Left cardiac atrium (tissue), 4 donors: ENCODE measurements at regions not wholly inside any gene's neighbourhood (a gene's known extent, or its start where the extent isn't known, plus 50 kb on each side); places are given as distances from the start of the nearest gene placed in this dataset.
"Not testable (repeated sequence)": the region's sequence is repeated elsewhere in the genome, so short reads cannot be mapped to it uniquely, and the experiment has no call there.

ENCODE experiments used
- ATAC-seq, 2 donors: fragments of 200-7000 bp; cut with Tn5 transposase; one replicate each; pipeline ENCODE4 v1.9.1; 2020; ENCODE audit warnings: mild to moderate bottlenecking in 2 of 2, moderate library complexity in 2 of 2
- DNase-seq: peaks from one replicate; pipeline ENCODE4 v3.0.0-alpha.2; 2020
- intact Hi-C, 2 donors: fragments of 100-400 bp; cut with DNase I; formaldehyde crosslinking; loops; one replicate each; pipeline versions ENCODE4 v1.14.1 to v1.15.1; 2022 to 2023
- donor health status: DM: no; HTN: yes; CAD: no.
- donor health status: DM: no; HTN: yes; CAD: no; lungs with severe emphysema.
- donor health status: DM: yes; HTN: yes; CAD: no.
- donor health status: Dilated cardiomyopathy.

DNA sequence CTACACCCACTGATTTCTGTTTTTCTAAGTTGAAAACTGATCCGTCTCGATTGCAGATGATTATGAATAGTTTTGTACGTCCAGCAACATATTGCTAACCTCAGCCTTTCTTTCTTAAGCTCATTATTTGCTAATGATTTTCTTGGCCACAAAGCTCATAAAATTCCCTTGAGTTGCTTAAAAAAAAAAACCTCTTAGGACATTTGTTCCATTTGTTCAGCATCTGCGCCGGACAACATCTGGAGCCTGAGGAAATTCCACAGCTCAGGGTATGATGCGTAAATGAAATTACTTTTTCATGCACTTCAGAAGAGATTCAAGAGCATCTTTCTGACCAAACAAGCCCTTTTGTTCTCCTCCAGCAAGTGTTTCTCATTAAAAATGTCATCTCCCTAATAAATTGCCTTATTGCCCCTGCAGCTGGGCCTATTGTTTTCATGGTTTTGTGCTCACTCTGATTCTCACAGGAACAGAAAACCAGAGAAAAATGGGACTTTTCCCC lies 249.1 kb upstream of the MCTP2 start:
- ATAC-seq = peak; percentile 55 to 80
- intact Hi-C loops = no loop called here
- DNase-seq = peak; percentile 36

DNA sequence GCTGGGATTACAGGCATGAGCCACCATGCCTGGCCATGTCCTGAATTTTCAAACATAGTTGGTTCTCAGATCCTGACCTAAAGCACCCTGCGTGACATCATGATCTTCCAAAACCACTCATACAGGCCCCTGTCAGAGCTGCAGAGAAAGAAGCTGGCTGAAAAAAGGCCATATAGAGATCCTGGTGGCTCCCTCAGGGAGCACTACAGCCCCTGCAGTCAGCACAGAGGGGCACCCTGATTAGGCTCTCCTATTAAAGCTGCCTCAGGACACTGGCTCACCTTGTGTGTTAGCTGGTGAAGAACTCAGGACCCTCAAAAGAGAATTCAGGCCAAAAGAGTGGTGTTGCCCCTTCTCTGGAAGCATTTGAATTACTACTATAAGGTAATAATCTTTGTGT lies 249.7 kb upstream of the MCTP2 start:
- intact Hi-C loops = no loop called here
- peak in 1 of 2 donors; percentile 15 for ATAC-seq

DNA sequence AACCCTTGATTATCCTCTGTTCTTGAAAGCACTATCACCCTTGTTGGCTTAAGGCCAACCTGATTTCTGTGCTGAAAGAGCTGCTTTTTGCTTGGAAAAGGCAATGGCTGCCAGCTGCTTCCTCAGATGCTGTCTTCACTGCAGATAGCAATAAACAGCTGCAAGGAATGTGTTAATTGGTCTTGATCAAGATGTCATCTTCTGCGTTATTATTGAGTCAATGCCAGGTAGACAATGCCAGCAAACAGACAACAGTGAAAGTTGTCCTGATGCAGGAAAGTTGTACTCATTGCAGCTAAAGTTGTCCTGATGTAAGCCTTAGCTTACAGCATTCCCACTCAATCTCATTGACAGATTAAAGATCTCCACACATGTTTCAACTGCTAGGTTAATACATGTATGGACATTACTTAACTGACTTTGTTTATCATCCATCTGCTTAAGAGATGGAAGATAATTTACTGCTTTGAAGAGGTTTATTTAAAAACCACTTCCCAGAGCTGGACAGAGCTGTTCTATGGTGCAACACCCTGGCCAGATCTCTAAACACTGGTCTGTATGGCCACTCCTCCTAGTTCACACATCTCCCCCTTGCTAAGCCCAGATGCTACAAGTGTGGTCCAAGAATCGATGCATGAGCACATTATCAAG lies 251.0 kb upstream of the MCTP2 start:
- intact Hi-C loops = no loop called here
- DNase-seq (no peak), ATAC-seq (peak; percentile 50 to 59)

More for the DNA sequence above, 249.7 kb upstream of the MCTP2 start:
- no peak for DNase-seq

DNA sequence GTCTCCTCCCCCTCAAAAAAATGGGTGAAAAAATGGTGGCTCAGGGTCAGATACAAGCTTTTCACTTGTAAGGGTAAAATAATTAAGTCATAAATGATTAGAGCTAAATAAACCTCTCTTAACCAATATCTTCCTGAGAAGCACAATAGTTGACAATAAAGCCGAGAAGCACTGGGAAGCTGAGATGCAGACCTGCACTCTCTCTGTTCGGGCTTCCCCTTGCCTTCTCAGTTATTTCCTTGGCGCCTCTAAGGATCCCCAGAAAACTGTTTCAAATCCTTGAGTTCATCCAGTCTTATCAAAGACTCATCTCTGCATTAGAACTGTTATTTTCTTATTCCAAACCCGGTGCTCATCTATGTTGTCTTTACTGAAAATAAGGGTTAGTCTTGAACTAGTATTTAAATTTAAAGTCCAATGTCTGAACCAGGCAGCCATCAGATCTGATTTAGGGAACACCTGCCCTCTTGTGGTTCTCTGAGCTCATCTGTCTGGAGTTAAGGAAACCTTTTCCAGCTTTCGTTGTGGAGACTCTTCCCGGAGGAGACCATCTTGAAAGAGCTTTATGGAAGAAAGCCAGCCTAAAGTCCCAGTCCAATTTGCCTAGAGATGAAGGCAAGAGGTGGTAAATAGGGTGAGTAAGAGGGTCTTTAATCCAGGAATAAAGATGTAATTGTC lies 256.4 kb upstream of the MCTP2 start:
- no peak for DNase-seq
- intact Hi-C loops = loop anchor here in 1 of 2 donors (5.0 kb wide), 1 partner anchor 943 kb away; no protein-coding TSS in a partner anchor
- peak in 1 of 2 donors; percentile 49 for ATAC-seq

DNA sequence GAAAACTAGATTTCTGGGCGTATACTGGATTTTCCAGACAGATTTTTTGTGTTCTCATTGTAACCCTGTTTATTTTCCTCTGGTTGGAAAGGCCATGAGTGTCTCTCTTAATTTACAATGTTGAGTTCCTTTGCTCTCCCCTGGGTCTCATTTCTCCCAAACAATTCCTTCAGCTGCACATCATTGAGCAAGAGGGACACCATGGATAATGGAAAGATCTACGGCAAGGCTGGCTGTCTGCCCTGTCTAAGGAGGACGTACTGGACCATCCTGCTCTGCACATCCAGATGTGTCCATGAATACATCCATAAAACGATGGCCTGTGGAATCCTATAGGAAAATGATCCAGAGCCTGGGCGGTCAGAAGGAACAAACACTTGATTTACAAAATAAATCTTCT lies 258.1 kb upstream of the MCTP2 start:
- ATAC-seq = no peak
- no peak for DNase-seq
- intact Hi-C loops = no loop called here

DNA sequence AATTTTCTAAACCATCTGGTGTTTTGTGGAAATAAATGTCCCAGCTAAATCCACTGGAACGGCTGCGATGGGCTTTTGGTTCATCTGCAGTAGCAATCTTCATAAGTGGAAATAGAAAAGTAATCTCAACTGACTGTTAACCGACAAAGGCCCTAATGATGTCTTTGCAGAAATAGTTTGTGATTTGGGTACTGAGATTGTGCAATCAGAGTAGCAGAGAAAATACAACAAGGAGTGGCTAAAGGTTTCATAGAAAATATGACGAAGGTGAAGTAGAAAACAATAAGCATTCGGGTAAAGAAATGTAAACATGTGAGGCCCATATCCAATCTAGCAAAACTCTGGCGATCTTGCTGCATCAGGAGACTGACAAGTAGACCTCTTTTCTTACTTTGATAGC lies 262.6 kb upstream of the MCTP2 start:
- intact Hi-C loops = no loop called here
- DNase-seq = no peak
- no peak for ATAC-seq

DNA sequence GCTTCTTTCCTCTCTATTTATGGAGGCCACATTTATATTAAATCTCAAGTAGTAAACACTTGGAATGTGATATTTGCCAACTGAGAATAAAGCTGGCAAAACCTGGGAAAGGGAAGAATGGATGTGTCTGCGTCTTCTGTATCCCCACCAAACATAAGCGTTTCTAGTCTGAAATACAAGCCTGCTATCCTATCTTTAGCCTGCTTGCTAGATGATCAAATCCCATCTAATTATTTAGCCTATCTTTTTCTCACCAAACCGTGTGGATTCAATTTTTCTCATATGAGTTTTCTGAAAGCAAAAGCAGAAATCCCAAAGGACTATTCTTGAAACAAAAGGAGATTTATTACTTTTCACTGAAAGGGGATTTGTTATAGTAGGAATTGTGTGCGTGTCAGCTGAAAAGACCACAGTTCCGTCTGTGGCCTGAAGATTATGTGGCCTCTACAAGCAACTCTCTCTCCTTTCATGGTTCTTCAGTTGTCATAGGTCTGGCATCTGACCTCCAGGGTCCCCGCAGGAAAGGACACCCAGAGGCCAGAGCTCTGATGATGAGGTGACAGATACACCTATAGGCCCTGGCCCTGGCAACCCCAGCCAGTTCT lies 266.0 kb upstream of the MCTP2 start:
- ATAC-seq = no peak
- DNase-seq = no peak
- intact Hi-C loops = no loop called here

DNA sequence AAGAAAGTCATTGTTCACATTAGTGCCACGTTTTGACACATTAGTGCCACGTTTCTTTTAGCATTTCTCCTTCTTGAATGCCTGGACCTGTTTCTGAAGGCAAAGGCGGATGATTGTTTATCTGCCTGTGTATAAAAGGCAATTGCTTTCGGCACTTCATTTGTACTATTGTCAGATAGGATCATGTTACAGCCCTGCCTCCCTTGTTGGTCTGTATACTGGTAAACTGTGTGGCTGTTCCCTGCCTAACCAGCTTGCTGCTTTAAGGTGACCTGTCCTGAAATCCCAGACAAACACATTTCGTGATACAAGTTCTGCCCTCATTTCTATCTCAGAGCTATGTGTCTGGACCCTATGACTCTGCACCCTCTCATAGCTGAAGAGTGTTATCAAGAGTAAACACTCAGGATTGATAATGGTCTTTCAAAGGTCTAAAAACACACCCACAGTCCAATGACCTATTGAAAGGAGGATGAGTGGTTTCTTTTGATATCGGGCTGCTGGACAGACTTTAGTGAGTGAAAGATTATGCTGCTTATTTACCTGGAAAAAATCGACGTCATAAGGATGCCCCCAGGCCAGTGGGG lies 276.3 kb upstream of the MCTP2 start:
- no peak for ATAC-seq

DNA sequence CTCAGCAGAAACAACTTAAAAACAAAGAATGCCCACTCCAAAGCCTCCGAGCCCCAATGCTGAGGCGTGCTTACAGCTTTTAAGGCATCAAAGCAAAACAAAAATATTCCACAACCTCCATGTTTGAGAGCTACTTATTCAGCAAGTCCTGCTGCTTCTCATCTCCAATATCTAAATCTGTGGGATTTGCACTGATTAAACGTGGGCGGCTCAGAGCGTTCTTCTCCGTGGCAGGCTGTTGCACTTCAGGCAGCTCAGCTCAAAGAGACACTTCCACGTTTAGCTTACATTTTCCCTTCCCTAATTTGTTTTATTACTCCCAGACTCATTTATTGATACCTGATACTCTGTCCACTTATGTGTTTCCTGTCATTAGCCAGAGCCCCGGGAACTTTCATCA lies 282.6 kb upstream of the MCTP2 start:
- intact Hi-C loops = no loop called here
- ATAC-seq (no peak), DNase-seq (no peak)

More for the DNA sequence above, 276.3 kb upstream of the MCTP2 start:
- intact Hi-C loops = no loop called here
- no peak for DNase-seq

DNA sequence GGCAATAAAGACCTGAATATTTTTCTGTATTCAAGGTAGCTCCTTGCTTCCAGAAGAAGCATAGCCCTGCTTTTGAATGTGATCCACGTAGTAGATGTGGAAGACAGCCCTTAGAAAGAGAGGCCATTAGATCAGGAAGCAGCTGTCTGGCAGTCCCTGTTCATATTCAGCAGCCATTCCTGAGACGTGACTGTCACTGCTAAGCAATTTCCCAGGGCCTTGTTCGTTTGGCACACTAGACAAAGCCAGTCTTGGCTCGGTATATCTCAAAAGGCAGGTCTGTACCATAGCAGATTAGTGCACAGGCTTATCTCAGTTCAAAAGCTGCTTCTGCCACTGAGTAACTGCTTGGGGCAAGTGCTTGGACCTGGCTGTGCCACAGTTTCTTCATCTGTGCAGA lies 287.8 kb upstream of the MCTP2 start:
- intact Hi-C loops = no loop called here
- peak in 1 of 2 donors; percentile 25 for ATAC-seq
- DNase-seq = no peak

DNA sequence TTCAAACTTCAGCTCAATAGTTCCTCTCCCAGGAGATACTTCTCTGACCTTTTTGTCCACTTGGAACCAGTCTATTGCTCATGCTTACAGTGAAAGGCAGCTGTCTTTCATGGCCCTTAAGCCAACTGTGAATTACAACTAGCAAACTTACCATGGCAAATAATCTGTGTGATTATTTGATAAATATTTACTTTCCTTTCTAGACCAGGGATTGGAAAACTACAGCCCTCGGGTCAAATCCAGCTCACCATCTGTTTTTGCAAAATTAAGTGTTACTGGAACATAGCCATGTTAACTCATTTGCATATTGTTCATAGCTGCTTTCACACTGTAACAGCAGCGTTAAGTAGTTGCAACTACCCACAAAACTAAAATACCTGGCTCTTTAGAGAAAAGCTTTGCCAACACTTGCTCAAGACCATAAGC lies 289.1 kb upstream of the MCTP2 start:
- DNase-seq (no peak), ATAC-seq (peak in 1 of 2 donors; percentile 40)
- intact Hi-C loops = no loop called here

DNA sequence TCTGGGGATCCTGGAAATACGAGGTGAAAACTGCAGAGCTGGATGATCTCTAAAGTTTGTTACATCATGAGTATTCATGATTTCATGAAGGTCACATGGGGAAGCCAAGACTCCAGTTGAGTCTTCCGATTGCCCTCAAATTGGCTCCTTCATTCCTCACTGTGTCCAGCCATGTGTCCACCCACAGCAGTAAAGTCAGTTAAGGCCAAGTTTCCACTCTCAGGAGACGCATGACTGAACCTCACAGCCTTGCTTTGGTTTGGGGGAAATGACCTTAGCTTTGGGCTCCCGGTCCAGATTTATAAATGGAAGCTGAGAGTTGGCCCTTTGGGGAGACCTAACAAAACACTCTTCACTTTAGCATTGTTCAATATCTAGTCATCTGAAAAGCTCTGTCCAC lies 289.7 kb upstream of the MCTP2 start:
- ATAC-seq (peak; percentile 57 to 67), DNase-seq (no peak)
- intact Hi-C loops = no loop called here

DNA sequence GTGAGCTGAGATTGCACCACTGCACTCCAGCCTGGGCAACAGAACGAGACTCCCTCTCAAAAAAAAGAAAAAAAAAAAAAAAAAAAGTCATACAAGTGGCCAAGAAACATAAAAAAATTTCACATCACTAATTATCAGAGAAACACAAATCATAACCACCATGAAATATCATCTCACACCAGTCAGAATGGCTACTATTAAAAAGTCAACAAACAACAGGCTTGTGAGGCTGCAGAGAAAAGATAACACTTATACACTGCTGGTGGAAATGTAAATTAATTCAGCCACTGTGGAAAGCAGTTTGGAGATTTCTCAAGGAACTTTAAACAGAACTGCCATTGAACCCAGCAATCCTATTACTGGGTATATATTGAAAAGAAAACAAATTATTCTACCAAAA lies 291.1 kb upstream of the MCTP2 start:
- intact Hi-C loops = no loop called here
- ATAC-seq (no peak), DNase-seq (no peak)

DNA sequence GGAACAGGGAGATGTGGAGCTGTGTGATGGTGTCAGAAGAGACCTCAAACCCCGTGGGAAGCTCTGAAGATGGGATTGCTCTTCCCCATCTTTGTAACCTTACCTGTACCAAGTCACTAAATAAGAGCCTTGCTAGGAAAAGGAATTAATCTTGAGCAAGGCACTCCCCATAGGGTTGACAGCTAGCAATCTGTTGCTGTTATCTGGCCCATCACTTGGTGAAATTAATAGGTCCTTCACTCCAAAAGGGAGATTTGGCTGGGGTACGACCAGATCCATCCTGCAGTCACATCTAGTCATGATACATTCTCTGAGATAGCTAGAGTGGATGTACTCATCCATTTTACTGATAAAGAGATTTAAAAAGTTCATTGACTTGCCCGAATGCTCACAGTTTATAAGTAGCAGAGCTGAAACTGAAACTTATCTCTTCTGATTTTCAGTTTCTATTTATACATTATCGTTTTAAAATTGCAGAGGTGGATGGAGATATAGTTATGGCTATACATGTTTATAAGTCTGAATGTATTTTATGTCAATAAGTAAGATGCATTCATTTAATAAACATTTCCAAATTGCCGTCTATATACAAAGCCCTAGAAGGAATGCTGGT lies 299.1 kb upstream of the MCTP2 start:
- ATAC-seq (no peak), DNase-seq (no peak)
- intact Hi-C loops = no loop called here

DNA sequence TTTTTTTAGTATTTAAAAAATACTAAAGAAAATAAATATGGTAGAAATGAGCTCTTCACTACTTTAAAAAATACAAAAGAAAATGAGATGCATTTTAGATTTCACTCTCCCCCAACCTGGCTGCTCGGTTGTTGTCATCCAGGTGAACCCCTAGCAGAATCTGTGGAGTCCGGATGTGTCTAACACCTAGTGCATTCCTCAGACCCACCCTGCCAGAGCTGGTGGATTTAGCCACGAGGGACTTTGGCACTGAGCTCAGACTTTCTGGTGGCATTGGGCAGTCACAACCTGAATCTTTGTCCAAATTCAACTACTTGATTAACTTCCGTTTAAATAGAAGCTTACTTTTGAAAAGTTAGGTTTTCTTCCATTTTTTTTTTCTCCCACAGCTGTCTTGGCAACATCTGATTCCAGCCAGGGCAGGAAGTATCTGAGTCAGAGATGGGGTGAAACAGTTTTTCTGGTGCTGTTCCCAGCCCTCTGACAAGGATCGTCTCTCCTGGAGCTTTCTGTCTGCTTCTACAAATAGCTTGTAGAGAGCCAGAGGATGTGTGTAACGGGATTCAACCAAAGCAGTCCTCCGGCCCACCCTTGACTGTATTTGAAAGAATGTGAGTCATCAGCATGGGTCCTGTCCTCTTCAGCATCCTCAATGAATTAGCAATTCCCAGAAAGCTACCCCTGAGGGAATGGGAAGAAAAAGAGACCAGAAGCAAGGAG lies 301.8 kb upstream of the MCTP2 start:
- intact Hi-C loops = no loop called here
- DNase-seq (peak; percentile 53), ATAC-seq (peak; percentile 72 to 99)

DNA sequence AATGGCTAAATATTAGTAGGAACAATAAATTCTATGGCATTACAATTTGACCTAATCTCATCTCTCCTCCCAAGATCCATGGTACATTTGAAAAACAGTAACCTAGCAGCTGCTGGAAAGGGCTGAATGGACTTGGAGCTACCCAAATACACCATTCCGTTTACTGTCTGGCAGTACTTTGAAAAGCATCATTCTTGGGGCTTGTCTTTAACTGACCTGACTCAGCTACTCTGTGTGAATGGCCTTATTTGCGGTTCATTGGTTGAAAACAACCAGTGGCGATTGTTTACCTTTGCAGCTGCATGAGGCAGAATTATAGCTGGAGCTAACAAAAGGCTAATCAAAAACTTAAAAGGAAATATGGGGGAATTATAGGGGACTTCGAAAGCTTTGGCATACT lies 311.2 kb upstream of the MCTP2 start:
- no peak for ATAC-seq
- intact Hi-C loops = no loop called here
- no peak for DNase-seq

DNA sequence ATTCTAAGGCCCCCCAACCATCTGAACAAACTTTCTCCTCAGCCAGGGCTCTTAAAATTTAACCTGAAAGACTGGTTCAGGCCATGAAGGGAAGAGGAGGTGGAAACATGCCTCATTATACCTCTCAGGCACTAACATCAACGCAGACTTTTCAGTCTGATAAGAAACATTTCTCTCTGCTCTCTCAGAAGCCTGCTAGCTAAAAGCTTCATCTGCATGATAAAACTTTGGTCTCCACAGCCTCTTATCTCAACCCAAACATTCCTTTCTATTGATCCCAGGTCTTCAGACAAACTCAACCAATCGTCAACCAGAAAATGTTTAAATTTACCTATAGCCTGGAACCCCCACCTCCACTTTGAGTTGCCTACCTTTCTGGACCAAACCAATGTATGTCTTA lies 312.6 kb upstream of the MCTP2 start:
- DNase-seq, ATAC-seq, intact Hi-C loops: not testable (repeated sequence)

DNA sequence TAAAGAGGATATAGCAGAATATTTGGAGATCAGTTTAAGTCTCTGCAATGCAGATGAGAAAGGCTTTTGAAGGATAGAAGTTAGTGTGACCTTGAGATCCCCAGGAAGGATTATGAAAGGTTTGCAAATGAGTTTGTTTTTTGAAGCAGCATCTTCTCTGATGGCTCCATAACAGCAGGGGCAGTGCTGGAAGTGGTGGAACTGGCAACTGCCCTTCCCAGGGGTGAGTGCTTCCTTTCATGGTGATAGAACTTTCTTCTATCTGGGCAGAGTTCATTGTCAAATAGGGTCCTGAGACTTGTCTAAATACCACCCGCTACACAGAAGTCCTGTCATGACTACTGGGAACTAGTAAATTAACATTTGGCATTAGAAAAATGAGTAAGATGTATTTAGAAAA lies 314.2 kb upstream of the MCTP2 start:
- ATAC-seq (no peak), DNase-seq (no peak)
- intact Hi-C loops = no loop called here

DNA sequence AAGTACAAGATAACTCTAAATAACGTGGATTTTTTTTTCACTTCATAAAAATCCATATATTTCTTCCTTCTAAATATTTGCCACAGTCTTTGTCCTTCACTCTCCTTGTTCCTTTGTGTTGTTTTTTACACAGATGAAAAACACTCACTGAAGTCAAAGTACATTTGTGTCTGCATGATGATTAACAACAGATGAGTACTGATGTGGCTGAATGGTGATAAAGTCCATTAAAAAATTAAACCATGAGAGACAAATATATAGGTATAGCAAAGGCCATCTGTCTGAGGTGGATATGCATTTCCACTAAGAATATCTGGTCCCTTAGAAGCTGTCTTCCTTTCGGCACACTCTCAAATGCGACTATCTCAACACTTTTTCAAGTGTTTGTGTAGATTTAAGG lies 317.5 kb upstream of the MCTP2 start:
- DNase-seq = no peak
- intact Hi-C loops = no loop called here
- no peak for ATAC-seq
